Breast epithelium (tissue), 3 donors: ENCODE measurements at regions not wholly inside any gene's neighbourhood (a gene's known extent, or its start where the extent isn't known, plus 50 kb on each side); places are given as distances from the start of the nearest gene placed in this dataset.

ENCODE experiments used
- POLR2A ChIP-seq: fragments of 450-650 bp; IDR thresholded peaks from one replicate; pipeline ENCODE4 v1.6.1; 2016; ENCODE audit warnings: antibody characterized with exemption, mild to moderate bottlenecking, moderate library complexity
- POLR2AphosphoS5 ChIP-seq, 3 donors: sonication (generic); formaldehyde crosslinking; IDR thresholded peaks; one replicate each; pipeline ENCODE4 v1.6.1; 2017; ENCODE audit warnings: antibody characterized with exemption in 3 of 3
- TF ChIP-seq, protein P1 (sequence below), 3 donors: fragments of 450-650 bp; IDR thresholded peaks; one replicate each; pipeline ENCODE4 v1.5.1; 2016 to 2017; ENCODE audit warnings: antibody characterized with exemption in 3 of 3, mild to moderate bottlenecking in 3 of 3, moderate library complexity in 3 of 3

DNA sequence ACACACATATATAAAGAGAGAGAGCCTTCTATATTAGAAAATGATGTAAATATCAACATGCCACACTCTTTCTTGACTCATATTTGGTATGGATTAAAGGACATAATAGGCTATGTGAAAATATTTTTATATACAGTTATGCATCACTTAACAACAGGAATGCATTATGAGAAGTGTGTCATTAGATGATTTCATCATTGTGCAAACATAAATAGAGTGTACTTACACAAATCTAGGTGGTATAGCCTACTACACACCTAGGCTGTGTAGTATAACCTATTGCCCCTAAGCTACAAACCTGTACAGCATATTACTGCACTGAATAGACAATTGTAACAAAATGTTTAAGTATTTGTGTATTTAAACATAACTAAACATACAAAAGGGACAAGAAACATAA lies 354.8 kb upstream of the CNTNAP5 start:
- TF ChIP-seq, protein P1, sequence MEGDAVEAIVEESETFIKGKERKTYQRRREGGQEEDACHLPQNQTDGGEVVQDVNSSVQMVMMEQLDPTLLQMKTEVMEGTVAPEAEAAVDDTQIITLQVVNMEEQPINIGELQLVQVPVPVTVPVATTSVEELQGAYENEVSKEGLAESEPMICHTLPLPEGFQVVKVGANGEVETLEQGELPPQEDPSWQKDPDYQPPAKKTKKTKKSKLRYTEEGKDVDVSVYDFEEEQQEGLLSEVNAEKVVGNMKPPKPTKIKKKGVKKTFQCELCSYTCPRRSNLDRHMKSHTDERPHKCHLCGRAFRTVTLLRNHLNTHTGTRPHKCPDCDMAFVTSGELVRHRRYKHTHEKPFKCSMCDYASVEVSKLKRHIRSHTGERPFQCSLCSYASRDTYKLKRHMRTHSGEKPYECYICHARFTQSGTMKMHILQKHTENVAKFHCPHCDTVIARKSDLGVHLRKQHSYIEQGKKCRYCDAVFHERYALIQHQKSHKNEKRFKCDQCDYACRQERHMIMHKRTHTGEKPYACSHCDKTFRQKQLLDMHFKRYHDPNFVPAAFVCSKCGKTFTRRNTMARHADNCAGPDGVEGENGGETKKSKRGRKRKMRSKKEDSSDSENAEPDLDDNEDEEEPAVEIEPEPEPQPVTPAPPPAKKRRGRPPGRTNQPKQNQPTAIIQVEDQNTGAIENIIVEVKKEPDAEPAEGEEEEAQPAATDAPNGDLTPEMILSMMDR (IDR thresholded peaks at IDR 0.05) = no peak
- TF ChIP-seq POLR2A = no peak
- no peak for TF ChIP-seq POLR2AphosphoS5 (IDR thresholded peaks at IDR 0.05)
